ENCODE measurements at regions not wholly inside any gene's neighbourhood (a gene's known extent, or its start where the extent isn't known, plus 50 kb on each side); places are given as distances from the start of the nearest gene placed in this dataset.

DNA sequence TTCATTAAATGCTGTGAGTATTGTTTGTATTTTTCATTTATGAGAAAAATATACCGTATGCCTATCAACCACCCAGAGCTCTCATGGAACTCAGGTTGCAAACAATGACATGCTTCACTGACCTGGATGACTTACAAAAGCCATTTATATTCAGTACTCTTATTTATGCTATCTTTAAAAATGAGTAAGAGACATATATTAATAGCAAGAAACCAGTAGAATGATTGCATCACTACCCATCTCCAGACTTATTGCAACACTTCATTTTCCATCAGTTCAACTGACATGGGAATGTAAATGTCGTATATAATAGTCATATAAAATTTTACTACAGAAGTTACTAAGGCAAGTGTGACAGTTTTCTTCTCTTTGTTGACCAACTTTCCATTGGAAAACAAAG lies 69.1 kb downstream of the OTP start:
- ATAC-seq: no peak
- no peak for DNase-seq (ENCODE audit: missing footprints)
- intact Hi-C loops (cut with DNase I): loop anchor here (10.0 kb wide), 1 partner anchor 595 kb away; no protein-coding TSS in a partner anchor

DNA sequence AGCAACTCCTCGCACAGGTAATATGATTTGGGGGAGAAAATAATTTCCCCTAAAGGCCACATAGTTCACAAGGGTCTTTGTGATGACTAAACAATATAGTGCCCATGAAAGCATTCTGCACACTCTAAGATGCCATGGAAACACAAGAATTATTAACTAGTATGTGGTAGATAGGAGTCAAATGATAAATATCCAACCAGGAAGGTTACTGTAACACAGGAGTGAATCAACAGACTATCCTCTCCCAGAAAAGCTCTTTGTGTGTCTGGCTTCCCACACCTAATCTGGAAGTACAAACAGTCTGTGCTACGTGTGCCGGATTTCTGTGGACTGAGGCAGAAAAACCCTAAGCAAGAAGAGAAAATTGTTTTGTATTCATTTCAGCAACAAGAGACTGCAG lies 70.0 kb downstream of the OTP start:
- ATAC-seq (no peak), DNase-seq (ENCODE audit: missing footprints) (no peak)
- intact Hi-C loops (cut with DNase I): loop anchor here (10.0 kb wide), 1 partner anchor 596 kb away; no protein-coding TSS in a partner anchor

DNA sequence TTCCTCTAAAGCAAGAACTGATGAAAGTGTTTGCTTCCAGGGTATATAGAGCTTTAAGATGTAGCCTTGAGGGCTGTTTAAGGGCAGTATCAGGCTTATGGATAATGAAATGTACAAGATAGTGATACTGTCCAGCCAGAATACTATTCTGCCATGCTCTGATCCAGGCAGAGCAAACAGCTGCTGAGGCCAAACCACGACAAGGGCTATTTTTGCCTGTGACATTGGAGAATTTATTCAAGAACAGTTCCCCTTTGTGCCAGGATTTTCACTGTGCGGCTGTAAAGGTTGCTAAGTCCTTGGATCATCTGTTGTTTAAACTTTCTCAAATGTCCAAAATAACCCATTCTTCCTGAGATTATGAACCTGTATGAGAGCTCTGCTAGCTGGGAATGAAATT lies 70.4 kb downstream of the OTP start:
- peak; percentile 76 for ATAC-seq
- intact Hi-C loops (cut with DNase I): loop anchor here (10.0 kb wide), 1 partner anchor 597 kb away; no protein-coding TSS in a partner anchor

DNA sequence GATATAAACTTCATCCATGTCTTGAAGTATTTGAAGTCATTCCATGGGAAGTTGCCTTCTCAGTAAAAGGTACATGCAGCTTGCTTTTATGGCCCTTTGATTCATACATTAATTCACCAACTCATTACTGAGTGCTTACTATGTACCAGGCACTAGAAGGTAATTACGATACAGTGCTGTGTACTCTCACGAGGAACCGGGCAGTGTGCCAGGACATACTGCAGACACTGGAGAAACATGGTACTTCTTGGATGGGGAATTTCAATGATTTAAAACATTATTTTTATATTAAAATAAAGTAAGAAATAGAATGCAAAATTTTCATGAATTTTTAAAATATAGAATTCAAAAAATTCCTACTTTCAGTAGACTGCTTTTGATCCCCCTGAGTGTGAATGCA lies 71.4 kb upstream of the WDR41 start:
- ATAC-seq: no peak
- intact Hi-C loops (cut with DNase I): loop anchor here (5.0 to 10.0 kb wide), 2 partner anchors 601 to 704 kb away; no protein-coding TSS in a partner anchor
- peak; percentile 59 for DNase-seq (ENCODE audit: missing footprints)

More for the DNA sequence above, 70.4 kb downstream of the OTP start:
- no peak for DNase-seq (ENCODE audit: missing footprints)

DNA sequence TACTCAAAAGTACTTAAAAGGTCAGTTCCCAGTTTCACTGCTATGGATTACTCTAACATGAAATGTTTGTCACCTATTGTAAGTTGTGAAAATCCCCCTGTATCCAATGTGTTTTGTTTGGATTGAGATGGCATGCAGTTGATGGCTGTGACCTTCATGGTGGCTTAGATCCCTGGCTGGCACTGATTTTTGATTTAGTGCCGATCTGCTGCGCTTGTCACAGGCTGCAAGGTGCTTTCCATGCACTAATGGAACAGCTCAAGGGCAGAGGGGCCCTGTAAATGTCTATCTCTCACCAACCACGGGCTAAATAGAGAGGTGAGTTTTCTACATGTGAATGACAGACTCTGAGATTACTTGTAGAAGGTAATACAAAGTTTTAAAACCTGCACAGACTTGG lies 69.8 kb upstream of the WDR41 start:
- DNase-seq (ENCODE audit: missing footprints) (no peak), ATAC-seq (no peak)
- intact Hi-C loops (cut with DNase I): loop anchor here (2.0 to 10.0 kb wide), 3 partner anchors 447 to 705 kb away; no protein-coding TSS in a partner anchor

DNA sequence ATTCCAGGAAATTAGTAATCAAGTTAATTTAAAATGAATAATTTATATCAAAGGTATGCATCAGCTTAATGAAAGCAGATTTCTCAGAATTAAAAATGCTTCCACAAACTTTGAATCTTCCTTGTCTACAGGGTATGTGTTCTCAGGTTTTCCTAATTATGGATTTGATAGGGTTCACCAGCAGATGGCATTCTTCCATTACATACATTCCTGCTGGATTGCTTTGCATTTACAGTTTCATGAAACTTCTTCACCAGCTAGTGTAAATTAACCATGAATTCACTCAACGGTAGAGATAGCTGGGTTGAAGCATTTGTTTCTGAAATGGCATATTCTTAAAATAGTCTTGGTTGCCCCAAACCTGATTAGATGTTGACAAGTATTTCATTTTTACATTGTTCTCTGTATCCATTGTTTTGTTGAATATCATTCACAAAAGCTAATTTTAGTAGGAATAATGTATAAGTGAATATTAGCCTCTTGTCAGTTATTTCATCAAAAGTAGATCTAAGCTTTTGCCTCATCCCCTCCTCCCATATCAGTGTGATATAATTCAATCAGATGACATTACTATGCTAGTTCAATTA lies 68.7 kb upstream of the WDR41 start:
- no peak for ATAC-seq
- intact Hi-C loops (cut with DNase I): loop anchor here (2.0 to 10.0 kb wide), 3 partner anchors 448 to 707 kb away; no protein-coding TSS in a partner anchor
- no peak for DNase-seq (ENCODE audit: missing footprints)

DNA sequence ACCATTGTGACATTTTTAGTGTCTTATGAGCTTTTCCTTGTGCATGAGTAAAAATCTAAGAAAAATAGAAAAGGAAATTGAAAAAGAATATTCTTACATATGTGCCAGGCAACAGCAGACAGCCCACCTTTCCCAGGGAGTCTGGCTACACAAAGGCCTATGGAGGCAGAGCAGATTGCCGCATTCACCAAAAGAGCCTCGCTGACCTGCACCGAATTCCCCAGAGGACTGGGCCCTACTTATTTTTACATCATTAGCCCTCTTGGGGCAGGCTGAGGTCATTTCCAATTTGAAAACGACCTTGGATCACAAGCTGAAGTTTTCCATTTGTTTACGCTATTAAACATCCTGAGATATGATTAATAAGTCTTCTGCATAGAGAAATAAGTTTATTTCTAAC lies 66.2 kb upstream of the WDR41 start:
- intact Hi-C loops (cut with DNase I): no loop called here
- ATAC-seq (no peak), DNase-seq (ENCODE audit: missing footprints) (no peak)

DNA sequence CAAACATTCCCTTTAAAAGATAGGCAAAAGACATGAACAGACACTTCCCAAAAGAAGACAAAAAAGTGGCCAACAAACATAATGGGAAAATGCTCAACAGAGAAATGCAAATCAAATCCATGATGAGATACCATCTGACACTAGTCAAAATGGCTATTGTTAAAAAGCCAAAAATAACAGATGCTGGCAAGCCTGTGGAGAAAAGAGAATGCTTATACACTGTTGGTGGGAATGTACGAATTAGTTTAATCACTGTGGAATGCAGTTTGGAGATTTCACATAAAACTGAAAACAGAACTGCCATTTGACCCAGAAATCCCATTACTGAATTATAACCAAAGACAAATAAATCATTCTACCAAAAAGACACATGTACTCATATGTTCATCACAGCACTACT lies 58.3 kb upstream of the WDR41 start:
- DNase-seq (ENCODE audit: missing footprints) (no peak), ATAC-seq (no peak)
- intact Hi-C loops (cut with DNase I): no loop called here

DNA sequence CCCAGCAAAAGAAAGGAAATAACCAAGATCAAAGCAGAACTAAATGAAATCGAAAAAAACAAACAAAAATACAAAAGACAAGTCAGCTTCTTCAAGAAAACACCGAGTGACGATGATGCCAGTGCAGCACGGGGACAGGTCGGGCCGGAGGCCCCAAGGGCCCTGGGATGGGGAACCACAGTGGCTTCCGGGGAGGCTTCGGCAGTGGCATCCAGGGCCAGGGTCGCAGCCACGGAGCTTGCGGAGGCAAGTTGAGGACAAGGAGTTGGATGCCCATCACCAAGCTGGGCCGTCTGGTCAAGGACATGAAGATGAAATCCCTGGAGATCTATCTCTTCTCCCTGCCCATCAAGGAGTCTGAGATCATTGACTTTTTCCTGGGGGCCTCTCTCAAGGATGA lies 53.2 kb upstream of the WDR41 start:
- intact Hi-C loops (cut with DNase I): no loop called here
- ATAC-seq (no peak), DNase-seq (ENCODE audit: missing footprints) (no peak)

Data from Right ventricle myocardium inferior (tissue), 1 donor.